ENCODE measurements at regions not wholly inside any gene's neighbourhood (a gene's known extent, or its start where the extent isn't known, plus 50 kb on each side); places are given as distances from the start of the nearest gene placed in this dataset.

GRCh38 chr7:115153769-115154477 is 232.0 kb downstream of the MDFIC start (continued):
- TF ChIP-seq SIN3A (conservative IDR thresholded peaks at IDR 0.05 in 1 of 2, IDR thresholded peaks at IDR 0.05 in 1 of 2; ENCODE audit: low read depth in 1 of 2, low read length in 2 of 2) (no peak), GTF2F1 (IDR thresholded peaks at IDR 0.05; ENCODE audit: borderline replicate concordance, low read depth, low read length) (no peak), NANOG (IDR thresholded peaks at IDR 0.05; ENCODE audit: insufficient read depth, low read depth, low read length, poor library complexity, severe bottlenecking) (no peak), YY1 (IDR thresholded peaks at IDR 0.05; ENCODE audit: low read depth, low read length) (no peak), RXRA (IDR thresholded peaks at IDR 0.05; ENCODE audit: insufficient read depth, low read depth, low read length) (no peak), CHD2 (IDR thresholded peaks at IDR 0.05; ENCODE audit: low read length) (no peak), SP2 (IDR thresholded peaks at IDR 0.05; ENCODE audit: low read length) (no peak), RAD21 (IDR thresholded peaks at IDR 0.05 in 1 of 2, conservative IDR thresholded peaks at IDR 0.05 in 1 of 2; ENCODE audit: low read depth in 2 of 2, low read length in 2 of 2) (no peak), KDM4A (IDR thresholded peaks at IDR 0.05; ENCODE audit: low read depth, low read length, severe bottlenecking) (no peak), TAF1 (IDR thresholded peaks at IDR 0.05; ENCODE audit: low read depth, low read length) (no peak)
